IMR-90 (cell line): ENCODE measurements at regions not wholly inside any gene's neighbourhood (a gene's known extent, or its start where the extent isn't known, plus 50 kb on each side); places are given as distances from the start of the nearest gene placed in this dataset.

Experiments
- ATAC-seq: fragments of 200-7000 bp; cut with Tn5 transposase; 2 replicates; pipeline ENCODE4 v1.9.1; 2020; ENCODE audit warnings: low read depth, mild to moderate bottlenecking, moderate library complexity
- BruUV-seq: library from RNA; stranded (reverse); fragments of 400-500 nt; replicated peaks from 2 replicates; lab custom pipeline; 2021; lab: Mats Ljungman, UMichigan
- CTCF ChIA-PET: fragments of 300-600 bp; formaldehyde crosslinking; extraction: SDS; loops from one replicate; lab custom pipeline; 2021; ENCODE audit warnings: antibody characterized with exemption; lab: Yijun Ruan, JAX
- POLR2A ChIA-PET: fragments of 300-600 bp; sonication (Branson Sonifier 250); formaldehyde crosslinking; loops from one replicate; lab custom pipeline; 2022; ENCODE audit warnings: antibody characterized with exemption; ENCODE audit not compliant: unreplicated experiment; lab: Charles Lee
- DNase-seq: peaks from one replicate; pipeline ENCODE4 v3.0.0; 2013
- H2AFZ ChIP-seq: replicated peaks from 2 replicates; pipeline ENCODE3; 2013; ENCODE audit warnings: low read length, mild to moderate bottlenecking; ENCODE audit not compliant: poor library complexity
- H2AK5ac ChIP-seq: 2 replicates; pipeline ENCODE4 v1.6.1; 2013; ENCODE audit warnings: low read depth, low read length, inconsistent platforms
- H2AK9ac ChIP-seq: replicated peaks from 2 replicates; pipeline ENCODE3; 2013; ENCODE audit warnings: mild to moderate bottlenecking, low read depth, low read length, moderate library complexity; ENCODE audit not compliant: poor library complexity
- H2BK120ac ChIP-seq: 2 replicates; pipeline ENCODE4 v1.6.1; 2013; ENCODE audit warnings: low read depth, low read length, inconsistent platforms
- H2BK15ac ChIP-seq: 3 replicates; pipeline ENCODE4 v1.6.1; 2013; ENCODE audit warnings: low read depth, low read length, inconsistent platforms
- H2BK20ac ChIP-seq: 2 replicates; pipeline ENCODE4 v1.6.1; 2013; ENCODE audit warnings: low read depth, mild to moderate bottlenecking, inconsistent platforms, low read length, moderate library complexity
- H2BK5ac ChIP-seq: 2 replicates; pipeline ENCODE4 v1.6.1; 2013; ENCODE audit warnings: mild to moderate bottlenecking, low read depth, low read length, inconsistent platforms; ENCODE audit not compliant: poor library complexity, severe bottlenecking
- H3K14ac ChIP-seq: replicated peaks from 2 replicates; pipeline ENCODE4 v1.6.1; 2013; ENCODE audit warnings: low read depth, low read length, inconsistent platforms
- H3K18ac ChIP-seq: 2 replicates; pipeline ENCODE4 v1.6.1; 2013; ENCODE audit warnings: low read depth, low read length, control low read depth
- H3K23ac ChIP-seq: 2 replicates; pipeline ENCODE4 v1.6.1; 2013; ENCODE audit warnings: low read depth, low read length, inconsistent platforms
- H3K27ac ChIP-seq: 2 replicates; pipeline ENCODE4 v1.5.1; 2013; ENCODE audit warnings: mild to moderate bottlenecking, control low read depth, low read length; ENCODE audit not compliant: insufficient read depth
- H3K27me3 ChIP-seq: 2 replicates; pipeline ENCODE4 v1.6.1; 2013; ENCODE audit warnings: low read length; ENCODE audit not compliant: control insufficient read depth, insufficient read depth
- H3K36me3 ChIP-seq: 2 replicates; pipeline ENCODE4 v1.6.1; 2013; ENCODE audit warnings: low read length, mixed read lengths; ENCODE audit not compliant: control insufficient read depth, insufficient read depth
- H3K4ac ChIP-seq: 2 replicates; pipeline ENCODE4 v1.6.1; 2013; ENCODE audit warnings: low read depth, low read length, inconsistent platforms
- H3K4me1 ChIP-seq: 2 replicates; pipeline ENCODE4 v1.6.1; 2013; ENCODE audit warnings: low read length, mixed read lengths; ENCODE audit not compliant: control insufficient read depth, insufficient read depth
- H3K4me2 ChIP-seq: 2 replicates; pipeline ENCODE4 v1.6.1; 2013; ENCODE audit warnings: low read depth, mild to moderate bottlenecking, control low read depth, low read length, moderate library complexity
- H3K4me3 ChIP-seq: 2 replicates; pipeline ENCODE4 v1.5.1; 2013; ENCODE audit warnings: low read depth, mild to moderate bottlenecking, control low read depth, low read length, moderate library complexity; ENCODE audit not compliant: insufficient read depth
- H3K56ac ChIP-seq: 2 replicates; pipeline ENCODE4 v1.6.1; 2013; ENCODE audit warnings: low read length, inconsistent platforms; ENCODE audit not compliant: insufficient read depth; ENCODE audit errors: extremely low read depth
- H3K79me1 ChIP-seq, 2 experiments: 2 replicates each; pipeline ENCODE4 v1.6.1; 2013; ENCODE audit warnings: low read length in 2 of 2, inconsistent platforms in 1 of 2, low read depth in 1 of 2
- H3K9ac ChIP-seq: 2 replicates; pipeline ENCODE4 v1.6.1; 2013; ENCODE audit warnings: low read depth, low read length, control low read depth
- H3K9me1 ChIP-seq: 2 replicates; pipeline ENCODE4 v1.6.1; 2013; ENCODE audit warnings: low read length, inconsistent platforms; ENCODE audit not compliant: insufficient read depth
- H3K9me3 ChIP-seq: 2 replicates; pipeline ENCODE4 v1.6.1; 2013; ENCODE audit warnings: low read length; ENCODE audit not compliant: control insufficient read depth, insufficient read depth
- H4K20me1 ChIP-seq: 2 replicates; pipeline ENCODE4 v1.6.1; 2013; ENCODE audit warnings: low read length, inconsistent platforms; ENCODE audit not compliant: insufficient read depth
- H4K5ac ChIP-seq: 2 replicates; pipeline ENCODE4 v1.6.1; 2013; ENCODE audit warnings: mild to moderate bottlenecking, low read depth, low read length, control low read depth
- H4K8ac ChIP-seq, 2 experiments: 2 replicates each; pipeline ENCODE4 v1.6.1; 2013; ENCODE audit warnings: low read depth in 2 of 2, low read length in 2 of 2, control low read depth in 1 of 2, inconsistent platforms in 1 of 2
- H4K91ac ChIP-seq: 2 replicates; pipeline ENCODE4 v1.6.1; 2013; ENCODE audit warnings: low read depth, low read length, inconsistent platforms; ENCODE audit not compliant: insufficient read depth
- CEBPB ChIP-seq: IDR thresholded peaks from 2 replicates; pipeline ENCODE4 v1.6.1; 2012; ENCODE audit warnings: low read depth, low read length, improper control_type of control experiment
- CTCF ChIP-seq: conservative IDR thresholded peaks from 2 replicates; pipeline ENCODE4 v1.5.1; 2012; ENCODE audit warnings: mild to moderate bottlenecking, low read depth, low read length, improper control_type of control experiment
- MAFK ChIP-seq: IDR thresholded peaks from 2 replicates; pipeline ENCODE4 v1.6.1; 2012; ENCODE audit warnings: low read depth, low read length, improper control_type of control experiment
- MAZ ChIP-seq: IDR thresholded peaks from 2 replicates; pipeline ENCODE4 v1.6.1; 2012; ENCODE audit warnings: low read depth, mild to moderate bottlenecking, low read length, improper control_type of control experiment, moderate library complexity, borderline replicate concordance
- MXI1 ChIP-seq: IDR thresholded peaks from 2 replicates; pipeline ENCODE4 v1.6.1; 2012; ENCODE audit warnings: low read depth, mild to moderate bottlenecking, low read length, moderate library complexity, borderline replicate concordance
- NFE2L2 ChIP-seq: fragments of 150-350 bp; IDR thresholded peaks from 2 replicates; pipeline ENCODE4 v1.6.1; 2016; ENCODE audit warnings: low read depth, mild to moderate bottlenecking, low read length
- RCOR1 ChIP-seq: IDR thresholded peaks from 2 replicates; pipeline ENCODE4 v1.6.1; 2012; ENCODE audit warnings: mild to moderate bottlenecking, low read length, improper control_type of control experiment; ENCODE audit not compliant: insufficient replicate concordance
- RFX5 ChIP-seq: IDR thresholded peaks from 2 replicates; pipeline ENCODE4 v1.8.0; 2012; ENCODE audit warnings: low read depth, mild to moderate bottlenecking, low read length, moderate library complexity
- SMC3 ChIP-seq: fragments of 150-350 bp; IDR thresholded peaks from 2 replicates; pipeline ENCODE4 v1.6.1; 2016; ENCODE audit warnings: low read depth, mild to moderate bottlenecking, antibody characterized with exemption, low read length, moderate library complexity
- WGBS, 2 experiments: methylation state at CpG; one replicate each; pipeline versions ENCODE4 v1.1.5 to v1.1.7; 2013; ENCODE audit warnings: missing lambda C conversion rate in 2 of 2; ENCODE audit not compliant: insufficient read length in 1 of 2; ENCODE audit errors: extremely low coverage in 2 of 2; 5-methylcytosine and 5-hydroxymethylcytosine counted together
- dilution Hi-C: fragments of 300-500 bp; cut with HindIII; formaldehyde crosslinking; loops from one replicate; pipeline ENCODE4 v1.14.3; 2018; ENCODE audit warnings: low sequenced_read_pairs; ENCODE audit not compliant: unreplicated experiment
- in situ Hi-C: fragments of 300-500 bp; cut with MboI; formaldehyde crosslinking; loops from 3 replicates; pipeline ENCODE4 v1.14.3; 2019; ENCODE audit warnings: low sequenced_read_pairs, inconsistent platforms, mixed read lengths
- intact Hi-C: fragments of 100-400 bp; cut with micrococcal nuclease; formaldehyde crosslinking; loops from 2 replicates; pipeline ENCODE4 v1.10.0; 2022
- TF ChIP-seq, protein P1 (sequence below): fragments of 150-350 bp; IDR thresholded peaks from 2 replicates; pipeline ENCODE4 v1.6.1; 2016; ENCODE audit warnings: low read depth, mild to moderate bottlenecking, low read length, moderate library complexity, borderline replicate concordance

GRCh38 chr4:159024828-159025227 is 78.1 kb upstream of the RAPGEF2 start:
- no peaks in the 10 kb centered on the region for H3K36me3 ChIP-seq
- no peak overlapping the region for H2BK5ac ChIP-seq
- no peak for DNase-seq
- no peaks in the 10 kb centered on the region for H3K79me1 ChIP-seq
- H3K27me3 ChIP-seq = no peaks in the 10 kb centered on the region
- no peak overlapping the region for H3K23ac ChIP-seq
- H2BK15ac ChIP-seq = no peak overlapping the region
- H3K9me3 ChIP-seq = no peaks in the 10 kb centered on the region
- dilution Hi-C loops = no loop called here
- no peak overlapping the region for H3K18ac ChIP-seq
- no peak overlapping the region for H3K4me2 ChIP-seq
- ATAC-seq = no peak
- POLR2A ChIA-PET = no interaction called here
- H2BK120ac ChIP-seq = no peak overlapping the region
- H3K9ac ChIP-seq = no peak overlapping the region
- H3K4me1 ChIP-seq = no peaks in the 10 kb centered on the region
- BruUV-seq = no TSS peak
- no peak overlapping the region for H2AK9ac ChIP-seq
- H4K91ac ChIP-seq = no peak overlapping the region
- no peak overlapping the region for H3K14ac ChIP-seq
- H4K8ac ChIP-seq = no peak overlapping the region
- no peak overlapping the region for H4K5ac ChIP-seq
- no peak overlapping the region for H3K4me3 ChIP-seq
- H2AFZ ChIP-seq = no peak overlapping the region
- H3K4ac ChIP-seq = no peak overlapping the region
- H2AK5ac ChIP-seq = no peak overlapping the region
- no peak overlapping the region for H2BK20ac ChIP-seq
- H4K20me1 ChIP-seq = no peaks in the 10 kb centered on the region
- TF ChIP-seq SMC3 (no peak), RCOR1 (no peak), MAFK (no peak), MAZ (no peak), MXI1 (no peak), NFE2L2 (no peak), RFX5 (no peak), CEBPB (no peak), CTCF (no peak)
- TF ChIP-seq, protein P1, sequence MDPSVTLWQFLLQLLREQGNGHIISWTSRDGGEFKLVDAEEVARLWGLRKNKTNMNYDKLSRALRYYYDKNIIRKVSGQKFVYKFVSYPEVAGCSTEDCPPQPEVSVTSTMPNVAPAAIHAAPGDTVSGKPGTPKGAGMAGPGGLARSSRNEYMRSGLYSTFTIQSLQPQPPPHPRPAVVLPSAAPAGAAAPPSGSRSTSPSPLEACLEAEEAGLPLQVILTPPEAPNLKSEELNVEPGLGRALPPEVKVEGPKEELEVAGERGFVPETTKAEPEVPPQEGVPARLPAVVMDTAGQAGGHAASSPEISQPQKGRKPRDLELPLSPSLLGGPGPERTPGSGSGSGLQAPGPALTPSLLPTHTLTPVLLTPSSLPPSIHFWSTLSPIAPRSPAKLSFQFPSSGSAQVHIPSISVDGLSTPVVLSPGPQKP = no peak
- no peak overlapping the region for H3K56ac ChIP-seq
- no peaks in the 10 kb centered on the region for H3K9me1 ChIP-seq
- CTCF ChIA-PET = no interaction called here
- in situ Hi-C loops = no loop called here
- intact Hi-C loops = no loop called here
- WGBS, 2 experiments = 83% methylated on average over 1 of the region's 3 CpGs; no CpG with 5 or more reads in 1 of the 2 experiments
- no peak overlapping the region for H3K27ac ChIP-seq
